ENCODE measurements at regions not wholly inside any gene's neighbourhood (a gene's known extent, or its start where the extent isn't known, plus 50 kb on each side); places are given as distances from the start of the nearest gene placed in this dataset.

DNA sequence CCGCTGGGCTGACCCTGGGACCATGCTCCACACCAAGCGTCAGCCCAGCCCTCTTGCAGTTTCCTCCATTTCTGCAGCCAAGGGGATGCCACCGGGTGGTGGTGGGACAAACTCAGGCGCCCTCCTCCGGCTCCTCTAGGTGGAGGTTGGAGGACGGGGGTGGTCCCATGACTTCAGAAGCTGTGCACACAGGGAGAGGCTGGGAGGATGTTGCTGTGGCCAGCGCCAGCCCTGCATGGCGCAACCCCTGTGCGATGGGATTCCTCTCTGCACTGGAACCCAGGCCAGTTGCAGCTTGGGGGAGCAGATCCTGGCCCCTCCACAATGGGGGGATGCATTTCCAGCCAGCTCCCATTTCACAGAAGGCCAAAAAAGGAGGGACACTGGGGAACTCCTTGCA is 246.5 kb downstream of the C16orf95 start:
- peaks cover 42% of the 10 kb centered on the region for H3K27me3 ChIP-seq (replicated peaks; ENCODE audit: insufficient read depth)
- H3K79me2 ChIP-seq (ENCODE audit: insufficient read depth): no peaks in the 10 kb centered on the region
- H3K9ac ChIP-seq: no peak overlapping the region
- no peak for DNase-seq
- WGBS, 2 experiments (ENCODE audit: low coverage in 1 of 2, low lambda C conversion rate in 2 of 2, missing lambda C conversion rate in 2 of 2): 79 to 94% methylated on average over 3 to 9 of the region's 9 CpGs
- in situ Hi-C loops (cut with MboI): no loop called here
- TF ChIP-seq EZH2phosphoT487 (IDR thresholded peaks at IDR 0.05; ENCODE audit: insufficient read depth, low read depth): no peak
- no peak for TF ChIP-seq EZH2 (IDR thresholded peaks at IDR 0.05; ENCODE audit: insufficient read depth, poor library complexity, severe bottlenecking)
- no peak overlapping the region for H3K4me2 ChIP-seq (ENCODE audit: unreplicated experiment)
- H3K27ac ChIP-seq: no peak overlapping the region
- H3F3A ChIP-seq (ENCODE audit: insufficient read depth): no peaks in the 10 kb centered on the region
- no peaks in the 10 kb centered on the region for H3K36me3 ChIP-seq (ENCODE audit: low read depth)
- no peak overlapping the region for H3K4me3 ChIP-seq
- no peak overlapping the region for H2AFZ ChIP-seq
- H3K9me3 ChIP-seq (ENCODE audit: low read depth): no peaks in the 10 kb centered on the region
- H4K20me1 ChIP-seq (ENCODE audit: insufficient read depth): no peaks in the 10 kb centered on the region
- no peaks in the 10 kb centered on the region for H3K9me2 ChIP-seq (ENCODE audit: insufficient read depth)
- H3K4me1 ChIP-seq (ENCODE audit: insufficient read depth): no peaks in the 10 kb centered on the region

DNA sequence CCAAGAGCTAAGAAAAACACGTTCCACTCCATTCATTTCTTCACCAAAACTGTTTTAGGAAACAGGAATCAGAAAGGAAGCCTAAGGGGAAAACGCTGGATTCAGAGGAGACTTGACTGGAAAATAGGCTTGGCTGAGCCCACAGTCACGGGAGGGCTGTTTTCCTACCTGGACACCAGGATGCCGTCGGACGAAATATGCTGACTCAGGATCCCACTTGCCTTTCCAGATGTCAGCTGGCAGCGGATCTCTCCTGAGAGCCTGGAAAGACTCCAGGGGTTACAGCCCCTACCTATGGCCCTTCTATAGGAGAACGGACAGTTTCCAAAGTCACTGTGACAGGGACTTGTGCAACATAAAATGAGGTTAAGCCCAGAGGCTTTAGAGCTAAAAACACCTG is 245.1 kb downstream of the C16orf95 start:
- in situ Hi-C loops (cut with MboI): no loop called here
- H3K9me2 ChIP-seq (ENCODE audit: insufficient read depth): no peaks in the 10 kb centered on the region
- no peak overlapping the region for H2AFZ ChIP-seq
- no peak overlapping the region for H3K4me2 ChIP-seq (ENCODE audit: unreplicated experiment)
- H3K36me3 ChIP-seq (ENCODE audit: low read depth): no peaks in the 10 kb centered on the region
- no peak overlapping the region for H3K27ac ChIP-seq
- H4K20me1 ChIP-seq (ENCODE audit: insufficient read depth): no peaks in the 10 kb centered on the region
- H3K79me2 ChIP-seq (ENCODE audit: insufficient read depth): no peaks in the 10 kb centered on the region
- no peaks in the 10 kb centered on the region for H3F3A ChIP-seq (ENCODE audit: insufficient read depth)
- H3K4me3 ChIP-seq: no peak overlapping the region
- H3K4me1 ChIP-seq (ENCODE audit: insufficient read depth): no peaks in the 10 kb centered on the region
- no peaks in the 10 kb centered on the region for H3K9me3 ChIP-seq (ENCODE audit: low read depth)
- H3K27me3 ChIP-seq (replicated peaks; ENCODE audit: insufficient read depth): peaks cover 41% of the 10 kb centered on the region
- no peak for DNase-seq
- no peak for TF ChIP-seq EZH2phosphoT487 (IDR thresholded peaks at IDR 0.05; ENCODE audit: insufficient read depth, low read depth)
- no peak for TF ChIP-seq EZH2 (IDR thresholded peaks at IDR 0.05; ENCODE audit: insufficient read depth, poor library complexity, severe bottlenecking)
- H3K9ac ChIP-seq: no peak overlapping the region
- 59 to 61% methylated on average over 8 of the region's 8 CpGs for WGBS, 2 experiments (ENCODE audit: low coverage in 1 of 2, low lambda C conversion rate in 2 of 2, missing lambda C conversion rate in 2 of 2)

GRCh38 chr16:87074641-87075318 is 242.4 kb downstream of the C16orf95 start:
- Histone ChIP-seq H3K4me2 (ENCODE audit: unreplicated experiment) (no peak overlapping the region), H3K9ac (no peak overlapping the region), H3K9me3 (ENCODE audit: low read depth) (no peaks in the 10 kb centered on the region), H4K20me1 (ENCODE audit: insufficient read depth) (no peaks in the 10 kb centered on the region), H3K79me2 (ENCODE audit: insufficient read depth) (no peaks in the 10 kb centered on the region), H3K4me3 (no peak overlapping the region), H2AFZ (no peak overlapping the region), H3K4me1 (ENCODE audit: insufficient read depth) (no peaks in the 10 kb centered on the region), H3K36me3 (ENCODE audit: low read depth) (no peaks in the 10 kb centered on the region), H3K27ac (no peak overlapping the region), H3K27me3 (replicated peaks; ENCODE audit: insufficient read depth) (peaks cover 22% of the 10 kb centered on the region), H3K9me2 (ENCODE audit: insufficient read depth) (no peaks in the 10 kb centered on the region), H3F3A (ENCODE audit: insufficient read depth) (no peaks in the 10 kb centered on the region)
- TF ChIP-seq EZH2phosphoT487 (IDR thresholded peaks at IDR 0.05; ENCODE audit: insufficient read depth, low read depth) (no peak), EZH2 (IDR thresholded peaks at IDR 0.05; ENCODE audit: insufficient read depth, poor library complexity, severe bottlenecking) (no peak)
- in situ Hi-C loops (cut with MboI): no loop called here
- no peak for DNase-seq
- WGBS, 2 experiments (ENCODE audit: low coverage in 1 of 2, low lambda C conversion rate in 2 of 2, missing lambda C conversion rate in 2 of 2): 58 to 61% methylated on average over 19 of the region's 19 CpGs

- in situ Hi-C loops (cut with MboI): no loop called here
- 82 to 86% methylated on average over 11 to 12 of the region's 12 CpGs for WGBS, 2 experiments (ENCODE audit: low coverage in 1 of 2, low lambda C conversion rate in 2 of 2, missing lambda C conversion rate in 2 of 2)
- H3K27me3 ChIP-seq (replicated peaks; ENCODE audit: insufficient read depth): peaks cover 22% of the 10 kb centered on the region
Measured at GRCh38 chr16:87075319-87075860, 241.8 kb downstream of the C16orf95 start.

More at GRCh38 chr16:87075319-87075860, 241.8 kb downstream of the C16orf95 start:
- no peak for TF ChIP-seq EZH2 (IDR thresholded peaks at IDR 0.05; ENCODE audit: insufficient read depth, poor library complexity, severe bottlenecking)
- TF ChIP-seq EZH2phosphoT487 (IDR thresholded peaks at IDR 0.05; ENCODE audit: insufficient read depth, low read depth): no peak
- Histone ChIP-seq H3K27ac (no peak overlapping the region), H4K20me1 (ENCODE audit: insufficient read depth) (no peaks in the 10 kb centered on the region), H3K79me2 (ENCODE audit: insufficient read depth) (no peaks in the 10 kb centered on the region), H3K4me2 (ENCODE audit: unreplicated experiment) (no peak overlapping the region), H3K4me1 (ENCODE audit: insufficient read depth) (no peaks in the 10 kb centered on the region), H3K36me3 (ENCODE audit: low read depth) (no peaks in the 10 kb centered on the region), H3K9ac (no peak overlapping the region), H3F3A (ENCODE audit: insufficient read depth) (no peaks in the 10 kb centered on the region), H3K9me3 (ENCODE audit: low read depth) (no peaks in the 10 kb centered on the region), H2AFZ (no peak overlapping the region), H3K9me2 (ENCODE audit: insufficient read depth) (no peaks in the 10 kb centered on the region), H3K4me3 (no peak overlapping the region)
- no peak for DNase-seq

Measured in GM23248 (cell line).